K562 (cell line): ENCODE measurements at regions not wholly inside any gene's neighbourhood (a gene's known extent, or its start where the extent isn't known, plus 50 kb on each side); places are given as distances from the start of the nearest gene placed in this dataset.

Experiments used
- ATAC-seq: fragments of 200-7000 bp; cut with Tn5 transposase; 3 replicates; pipeline ENCODE4 v1.9.1; 2020; ENCODE audit warnings: moderate library complexity
- BruUV-seq: library from RNA; stranded (reverse); fragments of 400-500 nt; replicated peaks from 2 replicates; lab custom pipeline; 2021; lab: Mats Ljungman, UMichigan
- CTCF ChIA-PET: fragments of 300-600 bp; formaldehyde crosslinking; extraction: SDS; loops from one replicate; lab custom pipeline; 2021; ENCODE audit warnings: low intra/inter-chr PET ratio; lab: Yijun Ruan, JAX
- POLR2A ChIA-PET: fragments of 300-600, 350-650 bp; sonication (Branson Sonifier 250); formaldehyde crosslinking; extraction: SDS; loops from one replicate; lab custom pipeline; 2021; ENCODE audit warnings: antibody characterized with exemption, inconsistent platforms; lab: Yijun Ruan, JAX
- DNase-seq, 4 experiments: peaks; one replicate each; pipeline versions ENCODE4 v3.0.0 to v3.0.0-alpha.2; 2011 to 2018; ENCODE audit warnings: low spot score in 3 of 4, mixed read lengths in 3 of 4; ENCODE audit errors: extremely low read depth in 1 of 4
- FAIRE-seq: peaks from 2 replicates; lab custom pipeline; 2011; peaks lifted over from hg19 to GRCh38; lab: Jason Lieb, UNC
- H2AFZ ChIP-seq: 2 replicates; pipeline ENCODE4 v1.6.0; 2011; ENCODE audit warnings: low read depth, low read length, control low read depth, inconsistent platforms
- H3K27ac ChIP-seq: fragments of 200-600 bp; 3 replicates; pipeline ENCODE4 v1.8.0; 2011; ENCODE audit warnings: low read depth, mild to moderate bottlenecking, control low read depth, inconsistent platforms, low read length, moderate library complexity, mixed read lengths; ENCODE audit errors: extremely low read depth
- H3K27me3 ChIP-seq, 2 experiments: fragments of 300-600 bp in 1 of 2; 2 replicates in 1 of 2; 3 replicates in 1 of 2; pipeline versions ENCODE4 v1.6.0 to v1.8.0; 2011; ENCODE audit warnings: inconsistent platforms in 2 of 2, low read length in 2 of 2, mild to moderate bottlenecking in 1 of 2, mixed read lengths in 1 of 2, moderate library complexity in 1 of 2; ENCODE audit not compliant: control insufficient read depth in 2 of 2, insufficient read depth in 2 of 2
- H3K36me3 ChIP-seq: fragments of 300-600 bp; 3 replicates; pipeline ENCODE4 v1.8.0; 2011; ENCODE audit warnings: mild to moderate bottlenecking, low read length, inconsistent platforms; ENCODE audit not compliant: control insufficient read depth, insufficient read depth
- H3K4me1 ChIP-seq, 2 experiments: fragments of 200-600 bp in 1 of 2; replicated peaks in 1 of 2; 2 replicates in 1 of 2; 3 replicates in 1 of 2; pipeline versions ENCODE4 v1.5.1 to v1.8.0; 2011; ENCODE audit warnings: inconsistent platforms in 2 of 2, low read length in 2 of 2, mild to moderate bottlenecking in 1 of 2, mixed read lengths in 1 of 2, moderate library complexity in 1 of 2; ENCODE audit not compliant: control insufficient read depth in 2 of 2, insufficient read depth in 2 of 2
- H3K4me2 ChIP-seq: 2 replicates; pipeline ENCODE4 v1.6.1; 2011; ENCODE audit warnings: low read length, control low read depth, inconsistent platforms, mixed read lengths; ENCODE audit not compliant: insufficient read depth
- H3K4me3 ChIP-seq: fragments of 200-600 bp; sonication (generic), shearing (Covaris generic); 2 replicates; pipeline ENCODE4 v1.5.1; 2016; ENCODE audit warnings: control low read depth, inconsistent platforms
- H3K79me2 ChIP-seq: fragments of 200-600 bp; 3 replicates; pipeline ENCODE4 v1.8.0; 2011; ENCODE audit warnings: low read length, inconsistent platforms; ENCODE audit not compliant: control insufficient read depth, insufficient read depth
- H3K9ac ChIP-seq, 2 experiments: 2 replicates each; pipeline versions ENCODE4 v1.6.0 to v1.6.1; 2011; ENCODE audit warnings: low read depth in 2 of 2, low read length in 2 of 2, control low read depth in 1 of 2, inconsistent platforms in 1 of 2, mild to moderate bottlenecking in 1 of 2, mixed read lengths in 1 of 2; ENCODE audit not compliant: insufficient read depth in 1 of 2
- H3K9me1 ChIP-seq: one replicate; pipeline ENCODE4 v1.6.0; 2011; ENCODE audit warnings: inconsistent platforms, mild to moderate bottlenecking, low read length, moderate library complexity; ENCODE audit not compliant: control insufficient read depth, insufficient read depth
- H3K9me3 ChIP-seq: replicated peaks from 2 replicates; pipeline ENCODE4 v1.5.1; 2011; ENCODE audit warnings: low read depth, low read length, inconsistent platforms; ENCODE audit not compliant: control insufficient read depth, insufficient read depth
- H4K20me1 ChIP-seq: replicated peaks from 2 replicates; pipeline ENCODE4 v1.6.1; 2011; ENCODE audit warnings: low read length, inconsistent platforms, mixed read lengths; ENCODE audit not compliant: control insufficient read depth, insufficient read depth
- DMBX1 ChIP-seq: fragments of 250-450 bp; sonication (Bioruptor Pico); IDR thresholded peaks from 2 replicates; pipeline ENCODE4 v1.8.0; 2022; ENCODE audit warnings: inconsistent platforms, mild to moderate bottlenecking, moderate library complexity, borderline replicate concordance
- KDM2B ChIP-seq: fragments of 250-450 bp; sonication (Bioruptor Pico); IDR thresholded peaks from 2 replicates; pipeline ENCODE4 v1.8.0; 2021; ENCODE audit warnings: mild to moderate bottlenecking, moderate library complexity
- PHF8 ChIP-seq: fragments of 200-600 bp; sonication (generic); IDR thresholded peaks from 2 replicates; pipeline ENCODE4 v1.6.1; 2012; ENCODE audit warnings: mixed run types, mild to moderate bottlenecking, inconsistent platforms, low read length, moderate library complexity, borderline replicate concordance
- POLR2B ChIP-seq: fragments of 450-650 bp; IDR thresholded peaks from 2 replicates; pipeline ENCODE4 v1.6.1; 2018; ENCODE audit warnings: low read depth; ENCODE audit not compliant: partially characterized antibody
- SMAD1 ChIP-seq: fragments of 150-350 bp; IDR thresholded peaks from 2 replicates; pipeline ENCODE4 v1.6.1; 2014; ENCODE audit warnings: low read length, low read depth; ENCODE audit not compliant: partially characterized antibody
- ZNF3 ChIP-seq: fragments of 250-450 bp; sonication (Bioruptor Pico); IDR thresholded peaks from 2 replicates; pipeline ENCODE4 v1.5.0; 2021; ENCODE audit warnings: mild to moderate bottlenecking, moderate library complexity
- ZNF311 ChIP-seq: fragments of 250-450 bp; sonication (Bioruptor Pico); IDR thresholded peaks from 2 replicates; pipeline ENCODE4 v1.4.0; 2020; ENCODE audit warnings: mild to moderate bottlenecking, moderate library complexity
- ZNF584 ChIP-seq: fragments of 200-800 bp; sonication (Bioruptor generic); IDR thresholded peaks from 2 replicates; pipeline ENCODE4 v1.6.1; 2016; ENCODE audit warnings: low read depth, mild to moderate bottlenecking, missing genetic modification characterization, missing compliant biosample characterization
- in situ Hi-C: fragments of 300-500 bp; cut with MboI; formaldehyde crosslinking; loops from 4 replicates; pipeline ENCODE4 v1.15.0; 2018; ENCODE audit warnings: inconsistent platforms, mixed read lengths
- intact Hi-C: fragments of 100-400 bp; cut with micrococcal nuclease; formaldehyde crosslinking; loops from 2 replicates; pipeline ENCODE4 v1.14.2; 2022
- TF ChIP-seq, protein P1 (sequence below): fragments of 450-650 bp; IDR thresholded peaks from 2 replicates; pipeline ENCODE4 v1.6.1; 2016; ENCODE audit warnings: antibody characterized with exemption
- TF ChIP-seq, protein P2 (sequence below), 2 experiments: fragments of 450-650 bp in 1 of 2; sonication (generic) in 1 of 2; formaldehyde crosslinking in 1 of 2; IDR thresholded peaks; 2 replicates each; pipeline versions ENCODE4 v1.7.1 to v1.9.0; 2016 to 2022; ENCODE audit warnings: inconsistent platforms in 1 of 2, mild to moderate bottlenecking in 1 of 2, missing genetic modification reagents in 1 of 2

DNA sequence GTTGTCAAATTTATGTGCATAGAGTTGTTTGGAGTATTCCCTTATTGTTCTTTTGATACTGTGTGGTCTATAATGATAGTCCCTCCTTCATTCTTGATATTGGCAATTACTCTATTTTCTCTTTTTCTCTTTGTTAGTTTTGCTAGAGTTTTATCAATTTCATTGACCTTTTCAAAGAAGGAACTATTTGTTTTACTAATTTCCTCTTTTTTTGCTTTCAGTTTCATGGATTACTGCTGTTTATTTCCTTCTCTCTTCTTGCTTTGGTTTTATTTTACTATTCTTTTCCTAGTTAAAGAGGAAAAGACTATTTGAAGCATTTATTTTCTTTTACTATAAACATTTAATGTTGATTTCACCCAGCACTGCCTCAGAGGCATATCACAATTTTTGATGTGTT lies 250.9 kb upstream of the PELI2 start:
- no peaks in the 10 kb centered on the region for H3K36me3 ChIP-seq
- ChIA-PET POLR2A (no interaction called here), CTCF (no interaction called here)
- H2AFZ ChIP-seq = no peak overlapping the region
- BruUV-seq = no TSS peak
- H4K20me1 ChIP-seq = no peaks in the 10 kb centered on the region
- intact Hi-C loops (loop anchor here (5.0 kb wide), 4 partner anchors 135 to 600 kb away; no protein-coding TSS in a partner anchor), in situ Hi-C loops (no loop called here)
- no peak overlapping the region for H3K4me2 ChIP-seq
- DNase-seq (no peak), ATAC-seq (no peak), FAIRE-seq (no peak)
- no peak overlapping the region for H3K4me3 ChIP-seq
- H3K27me3 ChIP-seq = peaks cover 0 to under 1% of the 10 kb centered on the region in 2 experiments; a peak in 1 of 5 replicates
- no peaks in the 10 kb centered on the region; a peak in 1 of 5 replicates for H3K4me1 ChIP-seq
- no peak for TF ChIP-seq KDM2B (CRISPR knock-in tag)
- TF ChIP-seq PHF8 = no peak
- TF ChIP-seq, protein P1, sequence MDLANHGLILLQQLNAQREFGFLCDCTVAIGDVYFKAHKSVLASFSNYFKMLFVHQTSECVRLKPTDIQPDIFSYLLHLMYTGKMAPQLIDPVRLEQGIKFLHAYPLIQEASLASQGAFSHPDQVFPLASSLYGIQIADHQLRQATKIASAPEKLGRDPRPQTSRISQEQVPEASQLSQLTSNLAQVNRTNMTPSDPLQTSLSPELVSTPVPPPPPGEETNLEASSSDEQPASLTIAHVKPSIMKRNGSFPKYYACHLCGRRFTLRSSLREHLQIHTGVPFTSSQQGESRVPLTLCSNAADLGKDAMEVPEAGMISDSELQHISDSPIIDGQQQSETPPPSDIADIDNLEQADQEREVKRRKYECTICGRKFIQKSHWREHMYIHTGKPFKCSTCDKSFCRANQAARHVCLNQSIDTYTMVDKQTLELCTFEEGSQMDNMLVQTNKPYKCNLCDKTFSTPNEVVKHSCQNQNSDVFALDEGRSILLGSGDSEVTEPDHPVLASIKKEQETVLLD = no peak
- no peak for TF ChIP-seq DMBX1 (CRISPR knock-in tag)
- TF ChIP-seq ZNF3 (CRISPR knock-in tag) = no peak
- TF ChIP-seq SMAD1 = no peak
- TF ChIP-seq ZNF584 = no peak
- TF ChIP-seq, protein P2, sequence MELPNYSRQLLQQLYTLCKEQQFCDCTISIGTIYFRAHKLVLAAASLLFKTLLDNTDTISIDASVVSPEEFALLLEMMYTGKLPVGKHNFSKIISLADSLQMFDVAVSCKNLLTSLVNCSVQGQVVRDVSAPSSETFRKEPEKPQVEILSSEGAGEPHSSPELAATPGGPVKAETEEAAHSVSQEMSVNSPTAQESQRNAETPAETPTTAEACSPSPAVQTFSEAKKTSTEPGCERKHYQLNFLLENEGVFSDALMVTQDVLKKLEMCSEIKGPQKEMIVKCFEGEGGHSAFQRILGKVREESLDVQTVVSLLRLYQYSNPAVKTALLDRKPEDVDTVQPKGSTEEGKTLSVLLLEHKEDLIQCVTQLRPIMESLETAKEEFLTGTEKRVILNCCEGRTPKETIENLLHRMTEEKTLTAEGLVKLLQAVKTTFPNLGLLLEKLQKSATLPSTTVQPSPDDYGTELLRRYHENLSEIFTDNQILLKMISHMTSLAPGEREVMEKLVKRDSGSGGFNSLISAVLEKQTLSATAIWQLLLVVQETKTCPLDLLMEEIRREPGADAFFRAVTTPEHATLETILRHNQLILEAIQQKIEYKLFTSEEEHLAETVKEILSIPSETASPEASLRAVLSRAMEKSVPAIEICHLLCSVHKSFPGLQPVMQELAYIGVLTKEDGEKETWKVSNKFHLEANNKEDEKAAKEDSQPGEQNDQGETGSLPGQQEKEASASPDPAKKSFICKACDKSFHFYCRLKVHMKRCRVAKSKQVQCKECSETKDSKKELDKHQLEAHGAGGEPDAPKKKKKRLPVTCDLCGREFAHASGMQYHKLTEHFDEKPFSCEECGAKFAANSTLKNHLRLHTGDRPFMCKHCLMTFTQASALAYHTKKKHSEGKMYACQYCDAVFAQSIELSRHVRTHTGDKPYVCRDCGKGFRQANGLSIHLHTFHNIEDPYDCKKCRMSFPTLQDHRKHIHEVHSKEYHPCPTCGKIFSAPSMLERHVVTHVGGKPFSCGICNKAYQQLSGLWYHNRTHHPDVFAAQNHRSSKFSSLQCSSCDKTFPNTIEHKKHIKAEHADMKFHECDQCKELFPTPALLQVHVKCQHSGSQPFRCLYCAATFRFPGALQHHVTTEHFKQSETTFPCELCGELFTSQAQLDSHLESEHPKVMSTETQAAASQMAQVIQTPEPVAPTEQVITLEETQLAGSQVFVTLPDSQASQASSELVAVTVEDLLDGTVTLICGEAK (IDR thresholded peaks at IDR 0.05) = no peak
- TF ChIP-seq, protein P2 (CRISPR knock-in tag; IDR thresholded peaks at IDR 0.05) = no peak
- no peak for TF ChIP-seq ZNF311 (CRISPR knock-in tag)
- no peak for TF ChIP-seq POLR2B
- no peaks in the 10 kb centered on the region for H3K9me1 ChIP-seq
- no peak overlapping the region for H3K9ac ChIP-seq
- no peaks in the 10 kb centered on the region for H3K79me2 ChIP-seq
- H3K9me3 ChIP-seq = no peaks in the 10 kb centered on the region
- no peak overlapping the region for H3K27ac ChIP-seq
